ENCODE measurements at regions not wholly inside any gene's neighbourhood (a gene's known extent, or its start where the extent isn't known, plus 50 kb on each side); places are given as distances from the start of the nearest gene placed in this dataset.

GRCh38 chr2:201972621-201973255, 60.9 kb upstream of the FZD7 start:
- no peaks in the 10 kb centered on the region for H4K20me1 ChIP-seq (ENCODE audit: control insufficient read depth, extremely low read depth, insufficient read depth, low read length)
- no peak overlapping the region for H3K9ac ChIP-seq (ENCODE audit: insufficient read depth, low read length)
- no peak for DNase-seq (ENCODE audit: low read depth in 2 of 2)
- TF ChIP-seq CTCF (conservative IDR thresholded peaks at IDR 0.05 in 1 of 2, IDR thresholded peaks at IDR 0.05 in 1 of 2; ENCODE audit: low read depth in 1 of 2, low read length in 2 of 2) (no peak), EZH2 (IDR thresholded peaks at IDR 0.05; ENCODE audit: low read length, missing control alignments) (no peak)
- no peaks in the 10 kb centered on the region for H3K9me3 ChIP-seq (ENCODE audit: control insufficient read depth, insufficient read depth, low read depth, low read length)
- H3K27me3 ChIP-seq (ENCODE audit: control insufficient read depth, insufficient read depth, low read length), result no peaks in the 10 kb centered on the region
- H3K4me3 ChIP-seq (replicated peaks in 1 of 4; ENCODE audit: control extremely low read depth in 1 of 4, insufficient read depth in 1 of 4, low read depth in 3 of 4, low read length in 4 of 4), result no peak overlapping the region
- H3K4me2 ChIP-seq (ENCODE audit: extremely low read depth, insufficient read depth, low read length), result no peak overlapping the region
- H2AFZ ChIP-seq (ENCODE audit: low read length), result no peak overlapping the region
- H3K4me1 ChIP-seq (ENCODE audit: control insufficient read depth, extremely low read depth, insufficient read depth, low read length), result no peaks in the 10 kb centered on the region
- no peaks in the 10 kb centered on the region for H3K36me3 ChIP-seq (ENCODE audit: control insufficient read depth, insufficient read depth, low read length)
- H3K79me2 ChIP-seq (ENCODE audit: control insufficient read depth, insufficient read depth, low read length), result no peaks in the 10 kb centered on the region
- no peak overlapping the region for H3K27ac ChIP-seq (ENCODE audit: insufficient read depth, low read length)

GRCh38 chr2:201973305-201973928, 60.2 kb upstream of the FZD7 start:
- no peak overlapping the region for H3K4me3 ChIP-seq (replicated peaks in 1 of 4; ENCODE audit: control extremely low read depth in 1 of 4, insufficient read depth in 1 of 4, low read depth in 3 of 4, low read length in 4 of 4)
- no peak overlapping the region for H3K4me2 ChIP-seq (ENCODE audit: extremely low read depth, insufficient read depth, low read length)
- H3K9me3 ChIP-seq (ENCODE audit: control insufficient read depth, insufficient read depth, low read depth, low read length), result no peaks in the 10 kb centered on the region
- no peak for DNase-seq (ENCODE audit: low read depth in 2 of 2)
- no peak overlapping the region for H2AFZ ChIP-seq (ENCODE audit: low read length)
- no peaks in the 10 kb centered on the region for H3K79me2 ChIP-seq (ENCODE audit: control insufficient read depth, insufficient read depth, low read length)
- H3K9ac ChIP-seq (ENCODE audit: insufficient read depth, low read length), result no peak overlapping the region
- H3K4me1 ChIP-seq (ENCODE audit: control insufficient read depth, extremely low read depth, insufficient read depth, low read length), result no peaks in the 10 kb centered on the region
- no peaks in the 10 kb centered on the region for H3K27me3 ChIP-seq (ENCODE audit: control insufficient read depth, insufficient read depth, low read length)
- no peaks in the 10 kb centered on the region for H4K20me1 ChIP-seq (ENCODE audit: control insufficient read depth, extremely low read depth, insufficient read depth, low read length)
- H3K27ac ChIP-seq (ENCODE audit: insufficient read depth, low read length), result no peak overlapping the region
- no peaks in the 10 kb centered on the region for H3K36me3 ChIP-seq (ENCODE audit: control insufficient read depth, insufficient read depth, low read length)
- TF ChIP-seq EZH2 (IDR thresholded peaks at IDR 0.05; ENCODE audit: low read length, missing control alignments) (no peak), CTCF (conservative IDR thresholded peaks at IDR 0.05 in 1 of 2, IDR thresholded peaks at IDR 0.05 in 1 of 2; ENCODE audit: low read depth in 1 of 2, low read length in 2 of 2) (no peak)

- TF ChIP-seq CTCF (conservative IDR thresholded peaks at IDR 0.05 in 1 of 2, IDR thresholded peaks at IDR 0.05 in 1 of 2; ENCODE audit: low read depth in 1 of 2, low read length in 2 of 2) (no peak), EZH2 (IDR thresholded peaks at IDR 0.05; ENCODE audit: low read length, missing control alignments) (no peak)
- Histone ChIP-seq H3K9me3 (ENCODE audit: control insufficient read depth, insufficient read depth, low read depth, low read length) (no peaks in the 10 kb centered on the region), H3K4me3 (replicated peaks in 1 of 4; ENCODE audit: control extremely low read depth in 1 of 4, insufficient read depth in 1 of 4, low read depth in 3 of 4, low read length in 4 of 4) (no peak overlapping the region), H3K36me3 (ENCODE audit: control insufficient read depth, insufficient read depth, low read length) (no peaks in the 10 kb centered on the region), H3K4me2 (ENCODE audit: extremely low read depth, insufficient read depth, low read length) (no peak overlapping the region), H3K27ac (ENCODE audit: insufficient read depth, low read length) (no peak overlapping the region), H3K9ac (ENCODE audit: insufficient read depth, low read length) (no peak overlapping the region), H3K4me1 (ENCODE audit: control insufficient read depth, extremely low read depth, insufficient read depth, low read length) (no peaks in the 10 kb centered on the region), H3K27me3 (ENCODE audit: control insufficient read depth, insufficient read depth, low read length) (no peaks in the 10 kb centered on the region), H4K20me1 (ENCODE audit: control insufficient read depth, extremely low read depth, insufficient read depth, low read length) (no peaks in the 10 kb centered on the region), H2AFZ (ENCODE audit: low read length) (no peak overlapping the region), H3K79me2 (ENCODE audit: control insufficient read depth, insufficient read depth, low read length) (no peaks in the 10 kb centered on the region)
- DNase-seq (ENCODE audit: low read depth in 2 of 2), result no peak
These were observed 59.2 kb upstream of the FZD7 start for GRCh38 chr2:201974171-201975100.
